ENCODE measurements at regions not wholly inside any gene's neighbourhood (a gene's known extent, or its start where the extent isn't known, plus 50 kb on each side); places are given as distances from the start of the nearest gene placed in this dataset.

GRCh38 chr4:53713767-53714166 is 122.5 kb upstream of the LNX1 start:
- no peak overlapping the region for H3K4me3 ChIP-seq (ENCODE audit: control insufficient read depth, low read depth, low read length)
- no peak for TF ChIP-seq CTCF (conservative IDR thresholded peaks at IDR 0.05; ENCODE audit: control insufficient read depth, insufficient read depth, low read depth, low read length)
- DNase-seq (ENCODE audit: low read depth): no peak

- DNase-seq (ENCODE audit: low read depth): no peak
Measured at GRCh38 chr4:53713296-53713695, 122.0 kb upstream of the LNX1 start.

GRCh38 chr4:53712408-53713020 is 121.2 kb upstream of the LNX1 start:
- H3K4me3 ChIP-seq (ENCODE audit: control insufficient read depth, low read depth, low read length): no peak overlapping the region
- no peak for TF ChIP-seq CTCF (conservative IDR thresholded peaks at IDR 0.05; ENCODE audit: control insufficient read depth, insufficient read depth, low read depth, low read length)
- DNase-seq (ENCODE audit: low read depth): no peak

More at GRCh38 chr4:53713296-53713695, 122.0 kb upstream of the LNX1 start:
- no peak for TF ChIP-seq CTCF (conservative IDR thresholded peaks at IDR 0.05; ENCODE audit: control insufficient read depth, insufficient read depth, low read depth, low read length)
- no peak overlapping the region for H3K4me3 ChIP-seq (ENCODE audit: control insufficient read depth, low read depth, low read length)

GRCh38 chr4:53711926-53712325 is 120.6 kb upstream of the LNX1 start:
- no peak overlapping the region for H3K4me3 ChIP-seq (ENCODE audit: control insufficient read depth, low read depth, low read length)
- no peak for DNase-seq (ENCODE audit: low read depth)
- TF ChIP-seq CTCF (conservative IDR thresholded peaks at IDR 0.05; ENCODE audit: control insufficient read depth, insufficient read depth, low read depth, low read length): no peak

- H3K4me3 ChIP-seq (ENCODE audit: control insufficient read depth, low read depth, low read length): no peak overlapping the region
- DNase-seq (ENCODE audit: low read depth): no peak
- peak; percentile 23 for TF ChIP-seq CTCF (conservative IDR thresholded peaks at IDR 0.05; ENCODE audit: control insufficient read depth, insufficient read depth, low read depth, low read length)
Measured at GRCh38 chr4:53709693-53710092, 118.4 kb upstream of the LNX1 start.

GRCh38 chr4:53707491-53707890 is 116.2 kb upstream of the LNX1 start:
- no peak for DNase-seq (ENCODE audit: low read depth)
- TF ChIP-seq CTCF (conservative IDR thresholded peaks at IDR 0.05; ENCODE audit: control insufficient read depth, insufficient read depth, low read depth, low read length): no peak
- H3K4me3 ChIP-seq (ENCODE audit: control insufficient read depth, low read depth, low read length): no peak overlapping the region
